Upper lobe of left lung (tissue), 6 donors: ENCODE measurements at regions not wholly inside any gene's neighbourhood (a gene's known extent, or its start where the extent isn't known, plus 50 kb on each side); places are given as distances from the start of the nearest gene placed in this dataset.
"Not testable (repeated sequence)": the region's sequence is repeated elsewhere in the genome, so short reads cannot be mapped to it uniquely, and the experiment has no call there.

Source experiments
- ATAC-seq, 2 donors: fragments of 200-7000 bp; cut with Tn5 transposase; one replicate each; pipeline ENCODE4 v1.9.1; 2022; ENCODE audit warnings: mild to moderate bottlenecking in 2 of 2, moderate library complexity in 2 of 2; ENCODE audit not compliant: low FRiP score in 2 of 2
- DNase-seq, 2 donors: peaks; one replicate each; pipeline ENCODE4 v3.0.0-alpha.2; 2019 to 2020
- H3K27ac ChIP-seq, 4 donors: fragments of 200-600 bp; sonication (generic); one replicate each; pipeline ENCODE4 v1.5.1; 2016 to 2019
- H3K27me3 ChIP-seq, 4 donors: fragments of 200-600 bp; sonication (generic); one replicate each; pipeline ENCODE4 v1.5.1; 2017 to 2019
- H3K36me3 ChIP-seq, 4 donors: fragments of 200-600 bp; sonication (generic); one replicate each; pipeline ENCODE4 v1.5.1; 2016 to 2019
- H3K4me1 ChIP-seq, 4 donors: fragments of 200-600 bp; sonication (generic); one replicate each; pipeline ENCODE4 v1.5.1; 2018 to 2019
- H3K4me3 ChIP-seq, 4 donors: fragments of 200-600 bp; sonication (generic); one replicate each; pipeline ENCODE4 v1.5.1; 2017 to 2019; ENCODE audit warnings: mild to moderate bottlenecking in 2 of 4, moderate library complexity in 1 of 4
- H3K9me3 ChIP-seq, 4 donors: fragments of 200-600 bp; sonication (generic); one replicate each; pipeline ENCODE4 v1.5.1; 2018 to 2019
- EP300 ChIP-seq, 4 donors: sonication (generic); formaldehyde crosslinking; IDR thresholded peaks; one replicate each; pipeline ENCODE4 v1.5.1; 2017; ENCODE audit warnings: antibody characterized with exemption in 4 of 4, control low read depth in 2 of 4
- POLR2A ChIP-seq, 4 donors: fragments of 450-650 bp; IDR thresholded peaks; one replicate each; pipeline ENCODE4 v1.5.1; 2016 to 2017; ENCODE audit warnings: antibody characterized with exemption in 4 of 4, mild to moderate bottlenecking in 2 of 4
- POLR2AphosphoS5 ChIP-seq, 2 donors: sonication (generic); formaldehyde crosslinking; IDR thresholded peaks; one replicate each; pipeline ENCODE4 v1.5.1; 2017; ENCODE audit warnings: antibody characterized with exemption in 2 of 2
- WGBS, 2 donors: methylation state at CpG; one replicate each; pipeline ENCODE4 v1.1.5; 2017 to 2018; 5-methylcytosine and 5-hydroxymethylcytosine counted together
- TF ChIP-seq, protein P1 (sequence below), 6 experiments: fragments of 450-650 bp in 4 of 6; fragments of 200-600 bp in 2 of 6; sonication (generic) in 2 of 6; IDR thresholded peaks; one replicate each; pipeline ENCODE4 v1.5.1; 2016 to 2019; ENCODE audit warnings: antibody characterized with exemption in 6 of 6
- donor health status: DM: no; HTN: no; CAD: no; lungs with moderate emphysema.
- donor health status: DM: no; HTN: yes; CAD: no; lungs with severe emphysema.

DNA sequence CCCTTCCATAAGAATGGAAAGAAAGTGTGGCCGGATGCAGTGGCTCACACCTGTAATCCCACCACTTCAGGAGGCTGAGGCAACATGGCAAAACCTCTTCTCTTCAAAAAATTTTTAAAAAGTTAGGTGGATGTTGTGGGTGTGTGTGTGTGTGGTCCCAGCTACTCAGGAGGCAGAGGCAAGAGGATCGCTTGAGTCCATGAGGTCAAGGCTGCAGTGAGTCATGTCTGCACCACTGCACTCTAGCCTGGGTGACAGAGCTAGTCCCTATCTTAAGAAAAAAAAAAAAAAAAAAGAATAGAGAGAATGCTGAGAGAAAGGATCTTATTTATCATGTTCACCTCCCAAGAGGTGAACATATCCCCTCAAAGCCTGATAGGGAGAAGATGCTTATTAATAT is 492.1 kb upstream of the SMIM31 start:
- ATAC-seq (no peak), DNase-seq (no peak)
- no peaks in the 10 kb centered on the region for H3K4me1 ChIP-seq
- WGBS, 2 donors, result 76 to 81% methylated on average over 2 of the region's 2 CpGs
- no peak overlapping the region for H3K4me3 ChIP-seq
- no peaks in the 10 kb centered on the region for H3K36me3 ChIP-seq
- TF ChIP-seq POLR2A (IDR thresholded peaks at IDR 0.05), result no peak
- no peak for TF ChIP-seq POLR2AphosphoS5 (IDR thresholded peaks at IDR 0.05)
- TF ChIP-seq, protein P1, sequence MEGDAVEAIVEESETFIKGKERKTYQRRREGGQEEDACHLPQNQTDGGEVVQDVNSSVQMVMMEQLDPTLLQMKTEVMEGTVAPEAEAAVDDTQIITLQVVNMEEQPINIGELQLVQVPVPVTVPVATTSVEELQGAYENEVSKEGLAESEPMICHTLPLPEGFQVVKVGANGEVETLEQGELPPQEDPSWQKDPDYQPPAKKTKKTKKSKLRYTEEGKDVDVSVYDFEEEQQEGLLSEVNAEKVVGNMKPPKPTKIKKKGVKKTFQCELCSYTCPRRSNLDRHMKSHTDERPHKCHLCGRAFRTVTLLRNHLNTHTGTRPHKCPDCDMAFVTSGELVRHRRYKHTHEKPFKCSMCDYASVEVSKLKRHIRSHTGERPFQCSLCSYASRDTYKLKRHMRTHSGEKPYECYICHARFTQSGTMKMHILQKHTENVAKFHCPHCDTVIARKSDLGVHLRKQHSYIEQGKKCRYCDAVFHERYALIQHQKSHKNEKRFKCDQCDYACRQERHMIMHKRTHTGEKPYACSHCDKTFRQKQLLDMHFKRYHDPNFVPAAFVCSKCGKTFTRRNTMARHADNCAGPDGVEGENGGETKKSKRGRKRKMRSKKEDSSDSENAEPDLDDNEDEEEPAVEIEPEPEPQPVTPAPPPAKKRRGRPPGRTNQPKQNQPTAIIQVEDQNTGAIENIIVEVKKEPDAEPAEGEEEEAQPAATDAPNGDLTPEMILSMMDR (IDR thresholded peaks at IDR 0.05), result no peak
- TF ChIP-seq EP300 (IDR thresholded peaks at IDR 0.05), result no peak
- H3K9me3 ChIP-seq, result no peaks in the 10 kb centered on the region
- no peaks in the 10 kb centered on the region for H3K27me3 ChIP-seq
- H3K27ac ChIP-seq, result no peak overlapping the region

DNA sequence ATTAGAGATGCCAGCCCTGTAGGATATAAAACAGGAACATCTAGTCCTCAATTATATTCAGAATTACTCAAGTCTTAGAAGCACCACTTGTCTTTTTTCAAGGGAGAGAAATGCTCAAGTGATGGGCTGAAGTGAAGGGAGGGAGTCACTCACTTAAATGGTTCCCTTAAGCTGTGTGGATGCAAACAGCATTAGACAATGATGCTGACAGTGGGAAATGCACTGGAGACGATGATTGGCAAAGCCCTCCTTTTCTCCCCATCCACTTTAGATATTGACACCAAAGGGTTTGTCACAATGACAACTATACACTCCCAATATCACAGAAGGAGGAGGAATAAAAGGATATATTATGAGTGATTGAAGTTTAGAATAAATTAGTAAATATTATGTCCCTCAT is 491.4 kb upstream of the SMIM31 start:
- ATAC-seq, H3K4me3 ChIP-seq, H3K27me3 ChIP-seq, DNase-seq, H3K4me1 ChIP-seq, H3K36me3 ChIP-seq, H3K27ac ChIP-seq, H3K9me3 ChIP-seq: not testable (repeated sequence)
- WGBS, 2 donors, result 62 to 63% methylated on average over 1 of the region's 1 CpG

DNA sequence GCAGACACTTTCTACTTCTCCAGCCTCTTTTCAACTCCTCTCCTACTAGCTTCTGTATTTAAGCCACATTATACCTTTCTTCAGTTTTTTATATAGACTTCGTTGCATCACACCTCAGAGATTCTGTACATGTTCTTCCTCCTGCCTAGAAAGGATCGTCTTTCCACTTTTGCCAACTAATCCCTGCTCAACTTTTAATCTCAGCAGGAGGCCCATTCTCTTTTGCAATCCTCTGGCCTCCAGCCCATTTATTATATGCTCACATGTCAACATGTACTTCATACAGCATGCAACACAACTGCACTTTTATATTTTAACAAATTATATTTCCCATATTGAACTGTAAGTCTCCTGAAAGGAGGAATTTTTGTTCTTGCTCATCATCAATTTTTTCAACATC is 476.5 kb upstream of the SMIM31 start:
- H3K27ac ChIP-seq, DNase-seq, H3K9me3 ChIP-seq, H3K27me3 ChIP-seq, ATAC-seq, H3K4me3 ChIP-seq, H3K36me3 ChIP-seq, H3K4me1 ChIP-seq: not testable (repeated sequence)
- 41 to 59% methylated on average over 2 of the region's 2 CpGs for WGBS, 2 donors

GRCh38 chr4:164287173-164287572 is 466.8 kb upstream of the SMIM31 start:
- Histone ChIP-seq H3K4me3 (no peak overlapping the region), H3K9me3 (no peaks in the 10 kb centered on the region), H3K27ac (no peak overlapping the region), H3K36me3 (no peaks in the 10 kb centered on the region), H3K4me1 (no peaks in the 10 kb centered on the region), H3K27me3 (no peaks in the 10 kb centered on the region)
- TF ChIP-seq, protein P1 (IDR thresholded peaks at IDR 0.05), result no peak
- no peak for TF ChIP-seq EP300 (IDR thresholded peaks at IDR 0.05)
- no peak for TF ChIP-seq POLR2A (IDR thresholded peaks at IDR 0.05)
- TF ChIP-seq POLR2AphosphoS5 (IDR thresholded peaks at IDR 0.05), result no peak
- DNase-seq (no peak), ATAC-seq (no peak)
- 84 to 87% methylated on average over 6 of the region's 6 CpGs for WGBS, 2 donors

DNA sequence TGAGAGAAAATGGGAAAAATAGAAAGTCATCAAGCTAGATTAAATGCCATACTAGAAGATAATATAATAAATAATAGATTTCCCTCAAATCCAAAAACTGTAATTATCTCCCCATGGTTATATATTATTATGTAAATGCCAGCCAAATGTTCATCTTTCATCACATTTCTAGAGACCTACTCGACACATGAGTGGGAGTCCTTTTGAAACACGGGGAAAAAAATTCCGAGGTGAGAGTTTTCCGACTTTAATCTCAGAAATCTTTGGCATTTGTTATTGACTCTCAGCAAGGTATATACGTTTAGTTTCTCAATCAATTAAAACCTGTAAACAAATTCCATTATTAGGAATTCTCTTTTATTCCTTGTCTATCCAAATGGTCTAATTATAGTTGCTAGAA is 465.4 kb upstream of the SMIM31 start:
- Histone ChIP-seq H3K4me1 (no peaks in the 10 kb centered on the region), H3K4me3 (no peak overlapping the region), H3K27ac (no peak overlapping the region), H3K36me3 (no peaks in the 10 kb centered on the region), H3K9me3 (no peaks in the 10 kb centered on the region), H3K27me3 (no peaks in the 10 kb centered on the region)
- 67 to 68% methylated on average over 5 of the region's 5 CpGs for WGBS, 2 donors
- ATAC-seq, result no peak
- TF ChIP-seq POLR2A (IDR thresholded peaks at IDR 0.05) (no peak), POLR2AphosphoS5 (IDR thresholded peaks at IDR 0.05) (no peak), EP300 (IDR thresholded peaks at IDR 0.05) (no peak)
- TF ChIP-seq, protein P1 (IDR thresholded peaks at IDR 0.05), result no peak
- no peak for DNase-seq

DNA sequence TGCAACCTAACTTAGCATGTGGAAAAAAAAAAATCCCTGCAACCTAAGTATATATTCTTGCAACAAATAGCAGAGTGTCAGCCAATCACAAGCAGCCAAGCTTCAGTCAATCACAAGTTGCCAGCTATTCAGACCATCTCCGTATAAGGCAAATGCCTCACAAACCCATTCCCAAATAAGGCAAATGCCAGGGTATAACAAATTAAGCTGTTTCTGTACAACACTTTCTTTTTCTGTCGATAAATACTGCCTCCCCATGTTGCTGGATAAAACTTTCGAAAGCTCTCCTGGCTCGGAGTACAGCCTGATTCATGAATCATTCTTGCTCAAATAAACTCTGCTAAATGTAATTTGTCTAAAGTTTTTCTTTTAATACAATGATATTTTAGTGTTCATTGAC is 460.7 kb upstream of the SMIM31 start:
- DNase-seq (no peak), ATAC-seq (no peak)
- Histone ChIP-seq H3K4me1 (no peaks in the 10 kb centered on the region), H3K27ac (no peak overlapping the region), H3K9me3 (no peaks in the 10 kb centered on the region), H3K36me3 (no peaks in the 10 kb centered on the region), H3K4me3 (no peak overlapping the region), H3K27me3 (no peaks in the 10 kb centered on the region)
- TF ChIP-seq POLR2AphosphoS5 (IDR thresholded peaks at IDR 0.05), result no peak
- TF ChIP-seq POLR2A (IDR thresholded peaks at IDR 0.05), result no peak
- WGBS, 2 donors, result 79 to 86% methylated on average over 4 of the region's 4 CpGs
